ENCODE measurements at regions not wholly inside any gene's neighbourhood (a gene's known extent, or its start where the extent isn't known, plus 50 kb on each side); places are given as distances from the start of the nearest gene placed in this dataset.
"Not testable (repeated sequence)": the region's sequence is repeated elsewhere in the genome, so short reads cannot be mapped to it uniquely, and the experiment has no call there.

- not testable (repeated sequence) for TF ChIP-seq POLR2A, POLR2AphosphoS5 (IDR thresholded peaks at IDR 0.05; ENCODE audit: low read depth, low read length)
These were observed 330.1 kb upstream of the AR start for GRCh38 chrX:67213686-67214085.
